ENCODE measurements at regions not wholly inside any gene's neighbourhood (a gene's known extent, or its start where the extent isn't known, plus 50 kb on each side); places are given as distances from the start of the nearest gene placed in this dataset.

DNA sequence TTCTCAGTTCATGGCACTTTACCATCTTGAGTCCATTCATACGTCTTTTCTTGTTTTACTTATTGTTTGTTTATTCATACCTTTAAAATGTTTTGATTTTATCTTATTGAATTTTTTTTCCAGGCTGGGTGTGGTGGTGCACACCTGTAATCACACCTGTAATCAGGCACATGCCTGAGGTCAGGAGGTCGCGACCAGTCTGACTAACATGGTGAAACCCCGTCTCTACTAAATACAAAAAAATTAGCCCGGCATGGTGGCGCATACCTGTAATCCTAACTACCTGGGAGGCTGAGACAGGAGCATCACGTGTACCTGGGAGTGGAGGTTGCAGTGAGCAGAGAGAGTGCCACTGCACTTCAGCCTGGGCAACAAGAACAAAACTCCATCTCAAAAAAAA lies 104.1 kb upstream of the MROH9 start:
- TF ChIP-seq, protein P1, sequence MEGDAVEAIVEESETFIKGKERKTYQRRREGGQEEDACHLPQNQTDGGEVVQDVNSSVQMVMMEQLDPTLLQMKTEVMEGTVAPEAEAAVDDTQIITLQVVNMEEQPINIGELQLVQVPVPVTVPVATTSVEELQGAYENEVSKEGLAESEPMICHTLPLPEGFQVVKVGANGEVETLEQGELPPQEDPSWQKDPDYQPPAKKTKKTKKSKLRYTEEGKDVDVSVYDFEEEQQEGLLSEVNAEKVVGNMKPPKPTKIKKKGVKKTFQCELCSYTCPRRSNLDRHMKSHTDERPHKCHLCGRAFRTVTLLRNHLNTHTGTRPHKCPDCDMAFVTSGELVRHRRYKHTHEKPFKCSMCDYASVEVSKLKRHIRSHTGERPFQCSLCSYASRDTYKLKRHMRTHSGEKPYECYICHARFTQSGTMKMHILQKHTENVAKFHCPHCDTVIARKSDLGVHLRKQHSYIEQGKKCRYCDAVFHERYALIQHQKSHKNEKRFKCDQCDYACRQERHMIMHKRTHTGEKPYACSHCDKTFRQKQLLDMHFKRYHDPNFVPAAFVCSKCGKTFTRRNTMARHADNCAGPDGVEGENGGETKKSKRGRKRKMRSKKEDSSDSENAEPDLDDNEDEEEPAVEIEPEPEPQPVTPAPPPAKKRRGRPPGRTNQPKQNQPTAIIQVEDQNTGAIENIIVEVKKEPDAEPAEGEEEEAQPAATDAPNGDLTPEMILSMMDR (IDR thresholded peaks at IDR 0.05; ENCODE audit: low read depth, low read length): no peak
- DNase-seq (ENCODE audit: extremely low read depth, low read depth): no peak

DNA sequence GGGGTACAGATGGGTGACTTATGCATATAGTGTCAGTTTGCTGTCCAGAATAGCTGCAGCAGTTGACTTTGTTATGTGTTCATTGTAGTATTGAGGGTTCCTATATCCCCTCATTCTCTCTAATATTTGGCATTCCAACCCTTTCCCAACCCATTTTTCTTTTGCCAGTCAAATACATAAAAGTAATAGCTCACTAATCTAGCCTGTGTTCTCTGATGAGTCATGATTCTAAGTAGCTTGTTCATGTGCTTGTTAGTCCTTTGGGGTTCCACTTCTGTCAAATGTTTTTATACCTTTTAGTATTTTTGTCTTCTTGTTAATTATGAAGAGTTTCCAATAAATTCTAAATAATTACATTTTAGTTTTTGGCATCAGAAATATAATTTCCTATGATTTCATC lies 99.2 kb upstream of the MROH9 start:
- TF ChIP-seq, protein P1 (IDR thresholded peaks at IDR 0.05; ENCODE audit: low read depth, low read length): no peak
- no peak for DNase-seq (ENCODE audit: extremely low read depth, low read depth)

DNA sequence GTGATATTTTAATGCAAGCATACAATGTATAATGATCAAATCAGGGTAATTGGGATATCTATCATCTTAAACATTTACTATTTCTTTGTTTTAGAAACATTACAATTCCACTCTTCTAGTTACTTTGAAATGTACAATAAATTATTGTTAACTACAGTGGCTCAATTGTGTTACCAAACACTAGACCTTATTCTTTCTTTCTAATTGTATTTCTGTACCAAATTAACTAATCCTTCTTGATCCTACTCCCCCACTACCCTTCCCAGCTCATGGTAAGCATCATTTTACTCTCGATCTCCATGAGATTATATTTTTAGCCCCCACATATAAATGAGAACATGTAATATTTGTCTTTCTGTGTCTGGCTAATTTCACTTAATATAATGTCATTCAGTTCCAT lies 95.0 kb upstream of the MROH9 start:
- TF ChIP-seq, protein P1 (IDR thresholded peaks at IDR 0.05; ENCODE audit: low read depth, low read length): no peak
- no peak for DNase-seq (ENCODE audit: extremely low read depth, low read depth)

DNA sequence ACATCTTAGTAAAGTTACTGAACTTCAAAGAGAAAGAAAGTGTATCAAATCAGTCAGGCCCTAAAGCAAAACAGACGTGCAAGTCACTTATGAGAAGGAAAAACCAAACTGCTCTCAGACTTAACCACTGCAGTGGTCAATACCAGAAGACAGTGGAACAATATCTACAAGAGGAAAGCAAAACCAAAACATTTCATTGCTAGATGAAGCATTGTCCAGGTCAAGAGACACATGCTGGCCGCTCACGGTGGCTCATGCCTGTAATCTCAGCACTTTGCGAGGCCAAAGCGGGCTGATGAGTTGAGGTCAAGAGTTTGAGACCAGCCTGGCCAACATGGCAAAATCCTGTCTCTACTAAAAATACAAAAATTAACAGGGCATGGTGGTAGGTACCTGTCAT lies 82.0 kb upstream of the MROH9 start:
- no peak for DNase-seq (ENCODE audit: extremely low read depth, low read depth)
- TF ChIP-seq, protein P1 (IDR thresholded peaks at IDR 0.05; ENCODE audit: low read depth, low read length): no peak

DNA sequence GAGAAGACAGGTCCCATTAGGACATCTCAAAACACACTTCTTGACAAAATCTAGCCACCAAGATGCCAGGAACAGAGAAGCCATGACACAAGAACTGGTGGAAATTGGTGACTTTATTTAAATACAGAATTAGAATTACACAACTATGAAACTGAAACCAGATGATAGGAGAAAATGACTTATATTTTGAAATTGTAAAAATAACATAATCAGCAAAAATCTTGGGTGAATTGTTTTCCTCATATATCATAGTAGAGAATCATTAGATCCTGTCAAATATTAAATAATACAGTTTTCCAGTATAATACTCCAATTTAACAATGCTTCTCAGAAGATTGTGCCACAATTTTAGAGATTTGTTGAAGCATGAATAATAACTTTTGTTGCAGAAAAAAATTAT lies 81.5 kb upstream of the MROH9 start:
- TF ChIP-seq, protein P1 (IDR thresholded peaks at IDR 0.05; ENCODE audit: low read depth, low read length): no peak
- no peak for DNase-seq (ENCODE audit: extremely low read depth, low read depth)

DNA sequence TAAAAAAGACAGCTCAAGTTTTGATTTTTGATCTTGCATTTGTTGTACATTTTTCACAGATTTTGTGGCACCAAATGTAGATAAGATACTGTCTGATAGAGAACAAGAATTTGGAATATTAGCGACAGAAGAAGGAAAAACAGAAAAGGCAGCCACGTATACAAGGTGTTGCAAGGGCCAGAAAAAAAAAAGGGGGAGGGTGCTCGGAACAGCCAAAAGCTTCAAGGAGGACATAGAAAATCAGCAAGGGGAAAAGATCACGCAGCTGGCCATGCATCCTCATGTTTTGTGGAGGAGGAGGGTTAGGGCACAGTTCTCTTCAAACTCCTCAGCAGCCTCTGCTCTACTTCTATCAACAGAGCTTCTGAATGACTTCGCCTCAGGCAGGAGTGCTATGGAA lies 80.7 kb upstream of the MROH9 start:
- TF ChIP-seq, protein P1 (IDR thresholded peaks at IDR 0.05; ENCODE audit: low read depth, low read length): no peak
- DNase-seq (ENCODE audit: extremely low read depth, low read depth): no peak

DNA sequence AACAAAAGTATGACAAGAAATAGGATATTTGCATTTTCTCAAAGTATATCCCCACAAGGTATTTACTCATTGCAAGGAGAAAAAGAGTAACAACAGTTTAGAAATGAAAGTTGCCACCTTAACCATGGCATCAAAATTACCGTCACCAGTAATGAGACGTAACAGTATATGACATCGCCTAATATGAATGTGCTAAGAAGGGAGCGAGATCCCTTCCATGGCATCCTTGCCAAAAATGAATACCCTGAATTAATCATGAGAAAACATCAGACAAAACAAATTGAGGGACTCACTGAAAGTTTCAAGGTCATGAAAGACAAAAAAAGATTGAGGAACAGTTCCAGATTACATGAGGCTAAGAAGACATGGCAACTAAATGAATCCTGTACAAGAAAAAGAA lies 78.9 kb upstream of the MROH9 start:
- TF ChIP-seq, protein P1 (IDR thresholded peaks at IDR 0.05; ENCODE audit: low read depth, low read length): no peak
- no peak for DNase-seq (ENCODE audit: extremely low read depth, low read depth)
